ENCODE measurements at regions not wholly inside any gene's neighbourhood (a gene's known extent, or its start where the extent isn't known, plus 50 kb on each side); places are given as distances from the start of the nearest gene placed in this dataset.

GRCh38 chr1:38296047-38296446 is 249.5 kb upstream of the POU3F1 start:
- no peak for DNase-seq (ENCODE audit: low read depth in 1 of 2, low spot score in 1 of 2)
- Histone ChIP-seq H3K27me3 (ENCODE audit: insufficient read depth, poor library complexity, severe bottlenecking) (peaks cover 16% of the 10 kb centered on the region), H3K27ac (replicated peaks) (no peak overlapping the region), H3K4me3 (replicated peaks; ENCODE audit: insufficient read depth, low read length) (no peak overlapping the region)
- TF ChIP-seq CTCF (IDR thresholded peaks at IDR 0.05; ENCODE audit: insufficient read depth, low read length), result no peak
- TF ChIP-seq GABPA (IDR thresholded peaks at IDR 0.05; ENCODE audit: low read depth), result no peak
- no peak for TF ChIP-seq SPI1 (IDR thresholded peaks at IDR 0.05; ENCODE audit: borderline replicate concordance, low read depth)
- TF ChIP-seq, protein P1, sequence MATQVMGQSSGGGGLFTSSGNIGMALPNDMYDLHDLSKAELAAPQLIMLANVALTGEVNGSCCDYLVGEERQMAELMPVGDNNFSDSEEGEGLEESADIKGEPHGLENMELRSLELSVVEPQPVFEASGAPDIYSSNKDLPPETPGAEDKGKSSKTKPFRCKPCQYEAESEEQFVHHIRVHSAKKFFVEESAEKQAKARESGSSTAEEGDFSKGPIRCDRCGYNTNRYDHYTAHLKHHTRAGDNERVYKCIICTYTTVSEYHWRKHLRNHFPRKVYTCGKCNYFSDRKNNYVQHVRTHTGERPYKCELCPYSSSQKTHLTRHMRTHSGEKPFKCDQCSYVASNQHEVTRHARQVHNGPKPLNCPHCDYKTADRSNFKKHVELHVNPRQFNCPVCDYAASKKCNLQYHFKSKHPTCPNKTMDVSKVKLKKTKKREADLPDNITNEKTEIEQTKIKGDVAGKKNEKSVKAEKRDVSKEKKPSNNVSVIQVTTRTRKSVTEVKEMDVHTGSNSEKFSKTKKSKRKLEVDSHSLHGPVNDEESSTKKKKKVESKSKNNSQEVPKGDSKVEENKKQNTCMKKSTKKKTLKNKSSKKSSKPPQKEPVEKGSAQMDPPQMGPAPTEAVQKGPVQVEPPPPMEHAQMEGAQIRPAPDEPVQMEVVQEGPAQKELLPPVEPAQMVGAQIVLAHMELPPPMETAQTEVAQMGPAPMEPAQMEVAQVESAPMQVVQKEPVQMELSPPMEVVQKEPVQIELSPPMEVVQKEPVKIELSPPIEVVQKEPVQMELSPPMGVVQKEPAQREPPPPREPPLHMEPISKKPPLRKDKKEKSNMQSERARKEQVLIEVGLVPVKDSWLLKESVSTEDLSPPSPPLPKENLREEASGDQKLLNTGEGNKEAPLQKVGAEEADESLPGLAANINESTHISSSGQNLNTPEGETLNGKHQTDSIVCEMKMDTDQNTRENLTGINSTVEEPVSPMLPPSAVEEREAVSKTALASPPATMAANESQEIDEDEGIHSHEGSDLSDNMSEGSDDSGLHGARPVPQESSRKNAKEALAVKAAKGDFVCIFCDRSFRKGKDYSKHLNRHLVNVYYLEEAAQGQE (IDR thresholded peaks at IDR 0.05; ENCODE audit: insufficient replicate concordance, low read depth), result no peak
- TF ChIP-seq POLR2AphosphoS5 (IDR thresholded peaks at IDR 0.05; ENCODE audit: low read depth), result no peak

- Histone ChIP-seq H3K27me3 (ENCODE audit: insufficient read depth, poor library complexity, severe bottlenecking) (peaks cover 22% of the 10 kb centered on the region), H3K4me3 (replicated peaks; ENCODE audit: insufficient read depth, low read length) (no peak overlapping the region), H3K27ac (replicated peaks) (no peak overlapping the region)
- no peak for TF ChIP-seq GABPA (IDR thresholded peaks at IDR 0.05; ENCODE audit: low read depth)
- TF ChIP-seq, protein P1 (IDR thresholded peaks at IDR 0.05; ENCODE audit: insufficient replicate concordance, low read depth), result no peak
- no peak for TF ChIP-seq SPI1 (IDR thresholded peaks at IDR 0.05; ENCODE audit: borderline replicate concordance, low read depth)
- TF ChIP-seq POLR2AphosphoS5 (IDR thresholded peaks at IDR 0.05; ENCODE audit: low read depth), result no peak
- TF ChIP-seq CTCF (IDR thresholded peaks at IDR 0.05; ENCODE audit: insufficient read depth, low read length), result no peak
- DNase-seq (ENCODE audit: low read depth in 1 of 2, low spot score in 1 of 2), result no peak
Observed at GRCh38 chr1:38293567-38293966, 247.0 kb upstream of the POU3F1 start.

DNA sequence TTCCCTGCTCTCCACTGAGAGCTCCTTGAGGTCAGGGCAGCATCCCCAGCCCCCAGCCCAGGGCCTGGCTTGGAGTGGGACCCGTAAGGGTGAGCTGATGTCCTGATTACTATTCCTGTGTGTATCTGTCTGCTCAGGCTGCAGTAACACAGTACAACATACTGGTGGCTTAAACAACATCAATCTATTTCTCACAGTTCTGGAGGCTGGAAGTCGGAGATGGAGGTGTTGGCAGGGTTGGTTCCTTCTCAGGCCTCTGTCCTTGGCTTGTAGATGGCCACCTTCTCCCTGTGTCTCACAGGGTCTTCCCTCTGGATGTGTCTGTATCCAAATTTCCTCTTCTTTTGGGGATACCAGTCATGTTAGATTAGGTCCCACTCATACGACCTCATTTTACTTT is 246.4 kb upstream of the POU3F1 start:
- no peak overlapping the region for H3K4me3 ChIP-seq (replicated peaks; ENCODE audit: insufficient read depth, low read length)
- TF ChIP-seq POLR2AphosphoS5 (IDR thresholded peaks at IDR 0.05; ENCODE audit: low read depth) (no peak), SPI1 (IDR thresholded peaks at IDR 0.05; ENCODE audit: borderline replicate concordance, low read depth) (no peak), GABPA (IDR thresholded peaks at IDR 0.05; ENCODE audit: low read depth) (no peak), CTCF (IDR thresholded peaks at IDR 0.05; ENCODE audit: insufficient read depth, low read length) (no peak)
- TF ChIP-seq, protein P1 (IDR thresholded peaks at IDR 0.05; ENCODE audit: insufficient replicate concordance, low read depth), result no peak
- H3K27ac ChIP-seq (replicated peaks), result no peak overlapping the region
- no peak for DNase-seq (ENCODE audit: low read depth in 1 of 2, low spot score in 1 of 2)
- peaks cover 22% of the 10 kb centered on the region for H3K27me3 ChIP-seq (ENCODE audit: insufficient read depth, poor library complexity, severe bottlenecking)

Data from HL-60 (cell line).